NCI-H1092 treated with DMSO at 0.1 percent for 48 hours (cell line): ENCODE measurements at regions not wholly inside any gene's neighbourhood (a gene's known extent, or its start where the extent isn't known, plus 50 kb on each side); places are given as distances from the start of the nearest gene placed in this dataset.
"Not testable (repeated sequence)": the region's sequence is repeated elsewhere in the genome, so short reads cannot be mapped to it uniquely, and the experiment has no call there.

Source experiments
- DNase-seq: peaks from one replicate; lab custom pipeline; 2025; lab: John Stamatoyannopoulos, UW

DNA sequence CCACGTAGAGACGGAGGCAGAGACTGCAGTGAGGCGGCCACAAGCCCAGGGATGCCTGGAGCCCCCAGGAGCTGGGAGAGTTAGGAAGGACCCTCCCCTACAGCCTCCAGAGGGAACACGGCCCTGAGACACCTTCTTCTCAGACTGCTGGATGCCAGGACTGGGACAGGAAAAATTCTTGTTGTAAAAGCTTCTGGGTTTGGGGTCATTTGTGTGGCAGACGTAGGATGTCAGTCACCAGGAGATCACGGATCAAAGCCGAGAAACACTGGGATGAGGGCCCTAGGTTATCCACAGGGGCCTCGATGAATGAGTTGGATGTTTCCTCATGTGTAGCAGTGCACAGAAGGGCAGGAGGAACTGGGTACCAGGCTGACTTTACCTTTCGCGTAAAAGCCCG, 163.7 kb downstream of the SHOX start:
- no peak for DNase-seq

DNA sequence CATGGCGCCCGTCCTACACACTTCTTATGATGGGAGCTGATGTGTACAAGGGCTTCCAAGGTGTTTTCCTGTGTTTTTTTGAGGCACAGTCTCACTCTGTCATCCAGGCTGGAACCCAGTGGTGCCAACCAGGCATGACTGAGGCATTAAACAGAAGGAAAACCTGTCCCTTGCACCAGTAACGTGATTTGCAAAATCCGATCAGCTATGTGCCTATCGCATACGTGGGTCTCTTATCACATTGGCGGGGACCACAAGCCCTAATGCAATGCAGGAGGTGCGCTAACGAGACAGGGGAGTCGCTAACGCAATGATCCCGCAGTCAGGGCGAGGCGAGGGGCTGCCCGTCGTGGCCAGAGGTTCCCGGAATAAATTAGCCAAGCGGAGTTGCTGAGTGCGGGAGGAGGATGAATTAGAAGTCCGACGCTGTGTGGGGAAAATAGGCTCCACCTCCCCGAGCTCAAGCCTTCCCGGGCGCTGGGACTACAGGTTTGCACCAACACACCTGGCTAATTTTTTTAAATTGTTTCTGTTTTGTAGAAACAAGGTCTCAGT, 162.7 kb downstream of the SHOX start:
- no peak for DNase-seq

DNA sequence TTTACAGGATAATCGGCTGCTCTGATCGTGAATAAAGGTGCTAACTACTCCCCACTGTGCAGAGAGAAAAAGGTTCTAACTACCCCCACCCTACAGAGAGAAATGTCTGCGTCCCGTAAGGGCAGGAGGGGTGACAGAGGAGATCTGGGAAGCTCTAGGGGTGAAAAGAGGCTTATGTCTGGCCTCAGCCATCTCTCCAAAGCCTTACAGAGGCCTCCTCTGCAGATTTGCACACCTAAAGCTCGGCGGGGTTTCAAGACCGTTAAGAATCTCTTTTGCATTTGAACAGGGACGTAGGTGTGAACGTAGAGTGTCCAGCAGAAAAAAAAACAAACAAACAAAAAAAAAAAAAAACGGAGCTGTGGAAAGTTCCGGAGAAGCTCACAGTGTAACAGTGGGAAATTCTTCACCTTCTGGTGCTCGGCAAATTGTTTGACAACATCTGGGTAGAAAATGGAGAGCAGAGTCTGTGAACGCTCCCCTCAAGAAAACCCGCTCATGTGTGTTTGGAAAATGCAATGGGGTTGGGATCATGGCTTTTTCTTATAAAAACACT, 161.0 kb downstream of the SHOX start:
- DNase-seq: no peak

DNA sequence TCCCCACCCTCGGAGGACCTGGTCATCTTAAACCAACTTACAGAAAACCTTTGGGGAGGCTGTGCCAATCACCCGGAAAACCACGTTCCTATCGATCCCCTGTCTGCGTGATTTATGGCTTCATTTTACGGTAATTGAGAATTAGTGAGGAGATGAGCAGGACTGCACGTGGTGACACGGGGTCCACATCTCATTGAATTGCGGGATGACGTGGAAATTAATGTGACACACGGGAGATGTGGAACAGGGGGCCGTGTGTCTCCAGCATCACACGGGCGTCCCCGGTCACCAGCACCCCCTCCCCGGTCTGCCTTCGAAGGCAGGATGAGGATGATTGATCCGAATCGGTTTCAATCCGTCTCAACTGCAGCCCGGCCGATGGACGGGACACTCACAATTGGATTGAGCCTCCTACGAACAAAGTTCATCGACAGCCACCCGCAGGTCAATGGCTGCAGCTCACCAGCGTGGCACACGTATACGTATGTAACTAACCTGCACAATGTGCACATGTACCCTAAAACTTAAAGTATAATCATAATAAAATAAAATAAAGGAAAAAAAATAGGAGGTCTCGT, 160.3 kb downstream of the SHOX start:
- DNase-seq: no peak

DNA sequence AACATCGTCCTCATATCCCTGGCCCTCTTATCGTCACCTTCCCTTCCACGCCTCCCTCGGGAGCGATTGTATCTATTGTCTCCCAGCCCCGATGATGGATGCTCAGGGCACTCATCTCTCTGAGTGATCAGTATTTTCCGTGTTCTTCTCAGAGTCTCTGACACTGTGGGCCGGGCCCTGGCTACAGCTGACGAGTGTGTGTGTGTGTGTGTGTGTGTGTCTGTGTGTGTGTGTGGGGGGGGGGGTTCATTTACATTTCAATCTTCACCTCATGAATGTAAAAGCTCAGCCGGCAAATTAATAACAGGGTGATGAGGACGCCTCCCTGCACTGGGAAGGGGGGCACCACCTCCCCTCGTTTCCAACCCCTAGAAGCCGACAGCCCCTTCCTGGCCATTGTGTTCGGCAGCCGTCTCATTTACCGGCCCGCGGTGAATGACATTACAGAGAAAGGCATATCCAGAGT, 159.5 kb downstream of the SHOX start:
- no peak for DNase-seq

DNA sequence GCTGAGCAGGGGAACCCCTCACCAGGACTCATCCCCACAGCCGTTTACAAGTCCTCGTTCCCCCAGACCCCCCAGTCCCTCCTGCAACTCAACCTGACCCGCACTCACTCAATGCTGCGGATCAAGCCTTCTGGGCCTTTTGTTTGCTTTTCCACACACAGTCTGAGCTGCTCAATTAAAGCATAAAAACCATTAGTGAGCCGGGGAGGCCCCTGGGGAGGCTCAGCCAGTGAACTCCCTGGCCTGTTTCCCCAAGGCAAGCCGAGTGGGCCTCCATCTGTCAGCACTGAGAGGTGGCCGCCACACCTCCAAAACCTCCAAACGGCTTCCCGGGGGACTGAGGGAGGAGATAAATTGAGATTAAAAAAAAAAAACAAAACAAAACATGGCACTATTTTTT, 158.5 kb downstream of the SHOX start:
- DNase-seq: no peak

DNA sequence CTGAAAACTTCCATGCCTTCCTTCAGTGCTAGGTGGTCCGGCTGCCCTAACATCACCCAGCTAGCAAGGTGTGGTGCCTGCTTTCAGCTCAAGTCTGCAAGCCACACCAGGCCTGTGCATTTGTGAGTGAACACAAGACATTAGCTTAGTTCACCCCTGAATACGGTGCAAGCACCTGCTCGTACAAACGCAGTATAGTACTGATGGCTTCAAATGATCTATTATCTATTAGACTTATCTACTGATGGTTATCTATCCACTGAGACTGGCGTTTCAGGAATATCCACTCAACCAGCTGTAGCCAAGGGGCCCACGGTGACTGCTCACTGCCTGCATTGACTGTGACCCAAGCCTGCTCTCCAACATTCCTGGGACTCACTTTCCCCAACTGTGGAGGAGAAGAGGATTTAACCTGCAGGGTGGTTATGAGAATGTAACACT, 155.9 kb downstream of the SHOX start:
- DNase-seq: no peak

DNA sequence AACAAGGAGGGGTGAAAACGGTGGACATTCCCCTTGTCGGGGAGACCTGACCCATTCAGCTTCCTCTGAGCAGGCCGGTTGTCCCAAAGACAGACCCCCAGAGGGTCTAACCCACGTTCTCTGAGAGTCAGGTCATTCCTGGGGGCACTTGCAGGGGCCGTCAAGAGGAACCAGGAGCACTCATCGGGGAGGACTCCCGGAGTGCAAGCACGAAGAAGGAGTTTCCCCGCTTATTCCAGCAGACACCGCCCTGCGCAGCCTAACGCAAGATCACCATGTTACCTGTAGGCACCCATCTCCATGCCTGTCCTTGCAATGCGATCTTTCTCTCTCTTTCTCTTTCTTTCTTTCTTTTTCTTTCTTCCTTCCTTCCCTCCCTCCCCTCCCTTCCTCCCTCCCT, 154.2 kb downstream of the SHOX start:
- no peak for DNase-seq

DNA sequence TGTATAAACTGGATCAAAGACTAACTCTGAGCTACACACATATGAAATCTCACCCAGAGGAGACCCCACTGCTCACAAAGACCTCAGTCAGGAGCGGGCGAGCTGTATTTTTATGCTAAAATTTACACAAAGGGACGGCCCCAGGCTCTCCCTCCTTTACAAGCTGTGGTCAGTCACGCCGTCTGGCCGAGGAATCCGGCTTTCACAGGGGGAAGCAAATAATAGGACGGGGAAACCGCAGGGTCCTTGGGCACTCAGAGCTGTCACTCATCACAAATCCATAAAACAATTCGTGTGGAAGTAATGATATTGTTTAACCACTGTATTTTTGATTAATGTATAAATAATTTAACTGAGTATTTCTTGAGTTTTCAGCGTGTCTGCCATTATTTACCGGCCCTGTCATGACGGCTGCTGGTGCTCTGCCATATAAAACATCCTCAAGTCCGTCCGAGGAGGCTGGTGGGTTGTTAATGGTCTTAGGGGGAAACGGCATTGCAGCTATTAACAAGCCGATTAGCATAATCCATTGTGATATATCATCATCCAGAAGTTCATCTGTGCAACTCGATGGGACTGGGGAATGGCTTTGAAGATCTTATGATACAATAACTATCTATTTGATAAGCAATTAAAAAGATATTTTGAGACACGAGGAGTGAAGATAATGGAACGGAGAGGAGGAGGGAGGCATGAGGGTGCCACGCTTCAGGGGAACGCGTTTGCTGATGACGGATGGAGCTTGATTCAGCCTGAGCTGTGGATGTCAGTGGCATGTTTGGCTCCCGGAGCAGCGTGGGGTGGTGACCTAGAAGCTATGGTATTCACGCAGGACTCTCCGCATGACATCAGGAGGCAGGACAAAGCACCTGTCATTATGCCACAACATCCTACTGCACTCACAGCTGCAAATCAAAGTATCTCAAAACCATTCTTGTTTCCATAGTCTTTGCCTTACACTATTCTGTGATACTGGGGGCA, 150.9 kb downstream of the SHOX start:
- no peak for DNase-seq

DNA sequence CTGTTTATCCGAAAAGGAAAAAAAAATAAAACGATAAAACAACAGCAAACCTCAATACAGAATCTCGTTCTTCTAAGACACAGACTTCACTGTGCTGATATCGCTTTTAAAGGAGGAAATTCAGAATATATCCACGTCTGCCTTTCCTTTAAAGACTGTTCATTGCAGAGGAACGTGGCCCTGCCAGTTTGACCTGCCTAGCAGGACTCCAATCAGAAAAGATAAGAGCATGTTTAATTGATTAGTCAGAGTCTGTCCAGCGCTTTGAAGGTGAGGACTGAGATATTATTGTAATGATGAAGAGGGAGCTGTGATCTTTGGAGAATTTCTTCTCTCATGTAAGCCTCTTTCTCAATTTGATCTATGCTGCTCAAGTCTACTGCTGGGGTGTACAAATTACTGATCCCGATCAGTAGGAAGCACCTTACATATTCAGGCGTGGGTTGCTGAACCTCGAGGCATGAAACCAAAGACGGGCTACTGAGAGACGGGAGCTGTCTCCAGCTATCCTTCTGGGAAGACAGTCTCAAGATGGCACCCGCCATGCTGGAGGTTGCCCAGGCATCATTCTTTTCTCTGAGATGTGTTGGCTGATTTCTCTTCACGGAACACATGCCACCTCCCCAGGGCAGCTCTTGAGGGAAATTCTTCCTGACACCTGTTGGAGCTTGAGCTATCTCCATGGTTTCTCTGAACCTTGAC, 146.1 kb downstream of the SHOX start:
- no peak for DNase-seq

DNA sequence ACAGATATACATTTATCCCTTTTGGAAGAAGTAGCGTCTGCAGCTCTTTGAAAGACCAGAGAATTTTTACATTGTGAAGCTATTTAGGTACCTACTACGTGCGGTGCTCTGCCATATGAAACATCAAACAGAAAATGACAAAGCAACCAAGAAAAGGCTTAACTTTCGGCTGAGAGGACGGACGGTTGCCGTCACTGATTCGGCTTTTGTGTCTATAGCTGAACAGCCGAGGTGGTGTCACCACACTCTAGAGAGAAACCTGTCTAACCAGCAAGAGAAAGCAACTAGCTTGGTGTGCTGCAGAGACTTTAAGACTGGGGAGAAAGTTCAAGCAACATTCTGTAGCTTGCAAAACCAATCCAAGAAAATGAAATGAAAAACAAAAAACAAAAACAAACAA, 145.5 kb downstream of the SHOX start:
- DNase-seq: no peak

DNA sequence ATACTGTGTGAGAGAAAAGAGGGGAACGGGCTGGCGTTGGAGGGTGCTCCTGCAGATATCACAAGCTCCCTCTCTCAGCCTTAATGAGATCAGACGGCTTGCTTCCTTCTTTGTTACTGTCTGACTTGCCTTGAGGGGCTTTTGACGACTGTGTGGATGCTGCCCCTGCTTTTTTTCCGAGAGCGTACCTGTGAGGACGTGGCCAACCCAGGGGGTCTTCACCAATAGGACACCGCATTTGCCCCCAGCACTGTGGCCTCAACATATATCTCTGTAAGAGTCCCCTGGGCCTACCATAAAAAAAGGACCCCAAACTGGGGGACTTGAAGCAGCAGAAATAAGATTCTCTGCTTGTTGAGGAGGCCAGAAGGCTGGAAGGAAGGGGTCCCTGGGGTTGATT, 143.9 kb downstream of the SHOX start:
- no peak for DNase-seq

DNA sequence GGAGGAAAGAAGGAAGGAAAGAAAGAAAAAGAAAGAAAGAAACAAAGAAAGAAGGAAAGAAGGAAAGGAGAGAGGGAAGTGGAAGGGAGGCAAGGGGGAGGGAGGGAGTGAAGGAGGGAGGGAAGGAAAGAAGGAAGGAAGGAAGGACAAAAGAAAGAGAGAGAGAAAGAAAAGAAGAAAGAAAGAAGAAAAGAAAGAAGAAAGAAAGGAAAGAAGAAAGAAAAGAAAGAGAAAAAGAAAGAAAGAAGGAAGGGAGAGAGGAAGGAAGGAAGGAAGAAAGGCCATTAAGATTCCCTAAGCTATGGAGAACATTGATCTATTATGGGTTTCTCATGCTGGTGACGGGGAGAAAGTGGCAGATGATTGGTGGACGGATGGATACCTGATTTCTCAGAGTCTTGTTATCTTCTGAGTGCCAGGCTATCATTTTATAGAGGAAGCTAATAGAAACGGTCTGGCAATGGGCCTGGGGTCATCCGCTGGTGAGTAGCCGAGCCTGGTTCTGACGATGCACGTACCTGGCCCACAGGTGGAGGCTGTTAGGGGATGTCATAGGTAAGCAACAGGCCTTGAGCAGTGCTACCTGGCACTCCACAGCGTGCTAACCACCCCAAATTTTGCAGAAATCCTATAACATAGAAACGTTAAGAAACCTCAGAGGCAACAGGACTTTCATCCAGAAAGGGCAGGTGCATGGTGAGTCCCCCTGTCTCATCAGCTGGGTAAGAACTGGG, 142.9 kb downstream of the SHOX start:
- no peak for DNase-seq

DNA sequence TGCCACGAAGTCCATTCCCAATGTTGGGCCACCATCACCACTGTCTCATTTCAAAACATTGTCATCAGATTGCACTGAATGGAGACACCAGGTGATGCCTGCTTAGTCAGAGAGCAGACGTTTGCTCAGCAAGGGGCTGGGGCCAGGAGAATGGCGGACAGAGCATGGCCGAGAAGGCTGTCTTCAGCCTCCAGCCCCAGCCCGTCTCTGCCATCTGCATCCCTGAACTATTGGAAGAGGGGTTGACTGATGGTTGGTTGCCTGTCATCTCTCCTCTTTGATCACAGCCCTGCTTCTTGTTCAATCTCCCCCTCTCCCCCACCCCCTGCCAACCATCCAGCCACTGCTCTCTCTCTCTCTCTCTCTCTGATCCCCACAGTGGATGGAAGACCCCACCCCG, 140.9 kb downstream of the SHOX start:
- DNase-seq: no peak

DNA sequence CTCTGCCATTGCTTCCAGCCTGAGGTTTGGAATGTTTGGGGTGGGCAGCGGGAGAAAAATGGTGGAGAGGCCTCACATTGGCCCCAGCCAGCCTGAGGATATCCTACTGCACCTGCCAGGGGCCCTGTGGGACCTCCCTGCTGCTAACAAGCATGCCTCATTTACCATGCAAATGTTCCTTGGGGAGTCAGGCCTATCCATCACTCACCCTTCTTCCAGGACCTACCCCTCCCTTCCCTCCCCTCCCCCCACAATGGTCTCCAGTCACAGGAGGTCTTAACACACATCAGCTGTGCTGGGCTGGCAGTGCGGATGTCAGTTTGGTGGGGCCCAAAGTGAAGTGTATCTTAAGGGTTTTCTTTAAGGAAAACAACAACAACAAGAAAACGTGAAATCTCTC, 139.2 kb downstream of the SHOX start:
- DNase-seq: no peak

DNA sequence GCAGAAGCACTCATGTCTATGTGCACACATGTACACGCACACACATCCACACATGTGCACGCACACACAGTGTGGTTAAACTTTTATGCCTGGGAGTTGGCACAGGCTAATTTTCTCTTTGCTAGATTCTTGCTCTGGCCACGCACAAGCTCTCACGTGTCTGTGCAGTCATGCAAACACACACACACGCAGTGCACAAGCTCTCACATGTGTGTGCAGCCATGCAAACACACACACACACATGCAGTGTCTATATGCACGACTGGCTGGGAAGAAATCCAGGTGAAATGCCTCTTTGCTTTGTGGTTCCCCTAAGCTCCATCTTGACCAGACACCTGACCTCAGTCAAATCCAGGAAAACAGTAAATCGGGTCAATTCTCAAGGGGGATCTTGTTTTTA, 138.0 kb downstream of the SHOX start:
- no peak for DNase-seq

DNA sequence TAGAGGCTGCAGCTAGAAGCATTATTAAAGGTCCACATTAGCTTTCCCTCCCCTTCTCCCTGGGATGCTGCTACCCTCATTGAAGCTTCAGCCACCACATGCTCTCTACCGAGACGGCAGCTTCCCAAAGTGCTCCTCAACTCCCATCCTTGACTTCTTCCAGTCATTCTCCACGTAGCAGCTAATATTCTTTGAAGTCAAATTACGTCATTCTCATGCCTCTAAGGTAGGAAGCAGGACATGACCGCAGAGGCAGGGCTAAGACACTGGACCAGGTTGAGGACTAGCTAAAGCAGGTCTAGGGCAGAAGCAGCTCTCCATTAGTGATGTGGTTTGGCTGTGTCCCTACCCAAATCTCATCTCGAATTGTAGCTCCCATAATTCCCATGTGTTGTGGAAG, 128.3 kb downstream of the SHOX start:
- no peak for DNase-seq

DNA sequence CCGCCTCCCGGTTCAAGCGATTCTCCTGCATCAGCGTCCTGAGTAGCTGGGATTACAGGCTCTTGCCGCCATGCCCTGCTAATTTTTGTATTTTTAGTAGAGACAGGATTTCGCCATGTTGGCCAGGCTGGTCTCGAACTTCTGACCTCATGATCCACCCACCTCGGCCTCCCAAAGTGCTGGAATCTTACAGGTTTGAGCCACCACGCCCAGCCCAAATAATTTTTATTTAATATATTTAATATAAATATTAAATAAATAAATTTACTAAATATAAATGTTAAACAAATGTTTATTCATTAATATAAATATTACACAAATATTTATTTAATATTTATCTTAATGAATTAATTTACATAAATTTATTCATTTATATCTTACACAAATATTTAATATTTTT, 120.2 kb downstream of the SHOX start:
- no peak for DNase-seq

DNA sequence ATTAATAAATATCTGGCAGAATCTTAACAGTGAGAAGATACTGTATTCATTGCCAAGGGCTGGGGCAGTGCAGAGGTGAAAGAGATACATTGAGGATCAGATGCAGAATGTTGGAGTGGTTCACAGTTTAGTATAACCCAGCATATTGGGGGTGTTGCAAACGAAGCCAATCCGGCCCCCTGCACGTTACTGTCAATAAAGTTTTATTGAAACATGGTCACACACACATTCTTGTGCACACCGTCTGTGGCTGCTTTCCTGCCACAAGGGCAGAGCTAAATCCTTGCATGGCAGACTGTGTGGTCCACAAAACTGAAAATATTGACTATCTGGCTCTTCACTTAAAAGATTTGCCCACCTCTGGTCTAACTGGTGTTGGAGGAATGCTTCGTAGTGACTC, 119.7 kb downstream of the SHOX start:
- DNase-seq: no peak

DNA sequence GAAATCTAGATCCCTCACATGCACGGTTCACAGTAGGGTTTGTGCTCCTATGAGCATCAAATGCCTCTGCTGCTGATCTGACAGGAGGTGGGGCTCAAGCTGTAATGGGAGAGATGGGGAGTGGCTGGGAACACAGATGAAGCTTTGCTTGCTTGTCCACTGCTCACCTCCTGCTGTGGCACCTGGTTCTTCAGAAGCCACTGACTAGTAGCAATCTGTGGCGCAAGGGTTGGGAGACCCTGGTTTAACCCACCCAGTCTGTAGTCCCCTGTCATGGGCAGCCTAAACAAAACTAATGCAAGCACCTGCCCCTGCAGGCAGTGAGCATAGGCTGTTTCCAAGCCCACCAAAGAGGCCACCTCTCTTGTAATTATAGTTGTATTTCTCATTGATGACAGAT, 116.6 kb downstream of the SHOX start:
- no peak for DNase-seq

DNA sequence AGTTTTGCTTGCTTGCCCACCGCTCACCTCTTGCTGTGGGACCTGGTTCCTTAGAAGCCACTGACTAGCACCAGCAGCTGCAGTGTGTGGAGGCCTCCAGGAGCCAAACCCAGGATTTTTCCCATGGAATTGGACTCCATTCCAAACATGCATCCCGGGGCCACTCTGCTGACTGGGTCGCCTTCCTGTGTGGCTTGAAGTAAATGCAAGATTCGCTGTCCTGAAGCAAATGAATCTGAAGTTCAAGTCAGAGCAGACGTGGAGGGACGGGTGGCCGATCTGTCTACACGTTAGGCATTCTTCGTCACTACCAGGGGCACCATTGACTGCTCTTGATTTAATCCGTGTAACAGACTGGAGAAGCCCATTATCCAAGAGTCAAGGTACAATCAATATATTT, 109.0 kb downstream of the SHOX start:
- DNase-seq: no peak

DNA sequence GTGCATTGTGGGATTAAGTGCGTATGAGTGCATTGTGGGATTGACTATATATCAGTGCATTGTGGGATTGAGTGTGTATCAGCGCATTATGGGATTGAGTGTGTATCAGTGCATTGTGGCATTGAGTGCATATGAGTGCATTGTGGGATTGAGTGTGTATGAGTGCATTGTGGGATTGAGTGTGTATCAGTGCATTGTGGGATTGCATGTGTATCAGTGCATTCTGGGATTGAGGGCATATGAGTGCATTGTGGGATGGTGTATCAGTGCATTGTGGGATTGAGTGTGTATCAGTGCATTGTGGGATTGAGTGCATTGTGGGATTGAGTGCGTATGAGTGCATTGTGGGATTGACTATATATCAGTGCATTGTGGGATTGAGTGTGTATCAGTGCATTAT, 106.4 kb downstream of the SHOX start:
- DNase-seq: not testable (repeated sequence)
